HepG2 (cell line): ENCODE measurements at regions not wholly inside any gene's neighbourhood (a gene's known extent, or its start where the extent isn't known, plus 50 kb on each side); places are given as distances from the start of the nearest gene placed in this dataset.

ENCODE experiments used
- ATAC-seq: fragments of 200-7000 bp; cut with Tn5 transposase; 3 replicates; pipeline ENCODE4 v1.9.1; 2020; ENCODE audit warnings: mild to moderate bottlenecking, moderate library complexity
- BruUV-seq: library from RNA; stranded (reverse); fragments of 400-500 nt; replicated peaks from 2 replicates; lab custom pipeline; 2021; lab: Mats Ljungman, UMichigan
- CTCF ChIA-PET: fragments of 300-600 bp; formaldehyde crosslinking; extraction: SDS; loops from one replicate; lab custom pipeline; 2021; ENCODE audit warnings: low total read pairs, inconsistent platforms, low intra/inter-chr PET ratio; lab: Yijun Ruan, JAX
- POLR2A ChIA-PET: fragments of 350-600 bp; sonication (Branson Sonifier 250); formaldehyde crosslinking; loops from one replicate; lab custom pipeline; 2020; ENCODE audit warnings: antibody characterized with exemption, inconsistent platforms; lab: Yijun Ruan, JAX
- DNase-seq: peaks from one replicate; pipeline ENCODE4 v3.0.0-alpha.2; 2015; ENCODE audit warnings: low spot score
- FAIRE-seq: peaks from 3 replicates; lab custom pipeline; 2011; peaks lifted over from hg19 to GRCh38; lab: Jason Lieb, UNC
- H2AFZ ChIP-seq: one replicate; pipeline ENCODE4 v1.6.1; 2011; ENCODE audit warnings: low read length, inconsistent platforms
- H3K27ac ChIP-seq: fragments of 300-600 bp; 3 replicates; pipeline ENCODE4 v1.8.0; 2011; ENCODE audit warnings: mixed run types, mild to moderate bottlenecking, mixed read lengths, low read length, inconsistent platforms; ENCODE audit not compliant: insufficient read depth; ENCODE audit errors: extremely low read length
- H3K27me3 ChIP-seq, 2 experiments: fragments of 200-600 bp in 1 of 2; 2 replicates in 1 of 2; 3 replicates in 1 of 2; pipeline versions ENCODE4 v1.6.0 to v1.8.0; 2011; ENCODE audit warnings: low read length in 2 of 2, mild to moderate bottlenecking in 2 of 2, moderate library complexity in 2 of 2, inconsistent platforms in 1 of 2; ENCODE audit not compliant: insufficient read depth in 2 of 2, control insufficient read depth in 1 of 2
- H3K36me3 ChIP-seq, 2 experiments: fragments of 200-600 bp in 1 of 2; replicated peaks in 1 of 2; 2 replicates in 1 of 2; 3 replicates in 1 of 2; pipeline versions ENCODE4 v1.5.1 to v1.8.0; 2011; ENCODE audit warnings: low read length in 2 of 2, inconsistent platforms in 1 of 2; ENCODE audit not compliant: insufficient read depth in 2 of 2, control insufficient read depth in 1 of 2
- H3K4me1 ChIP-seq: 2 replicates; pipeline ENCODE4 v1.5.1; 2012; ENCODE audit warnings: low read length, inconsistent platforms; ENCODE audit not compliant: insufficient read depth
- H3K4me2 ChIP-seq: 2 replicates; pipeline ENCODE4 v1.6.0; 2011; ENCODE audit warnings: low read depth, low read length, inconsistent platforms
- H3K4me3 ChIP-seq, 3 experiments: fragments of 200-600 bp in 1 of 3; sonication (generic), shearing (Covaris generic) in 1 of 3; replicated peaks in 1 of 3; 2 replicates each; pipeline ENCODE4 v1.5.1; 2011 to 2016; ENCODE audit warnings: low read length in 3 of 3, inconsistent platforms in 2 of 3, low read depth in 2 of 3, mild to moderate bottlenecking in 2 of 3, control low read depth in 1 of 3, mixed read lengths in 1 of 3; ENCODE audit not compliant: insufficient read depth in 1 of 3
- H3K79me2 ChIP-seq: one replicate; pipeline ENCODE4 v1.6.1; 2011; ENCODE audit warnings: low read length, inconsistent platforms; ENCODE audit not compliant: insufficient read depth
- H3K9ac ChIP-seq: 2 replicates; pipeline ENCODE4 v1.6.0; 2011; ENCODE audit warnings: mild to moderate bottlenecking, low read depth, low read length, inconsistent platforms; ENCODE audit not compliant: insufficient read depth
- H3K9me3 ChIP-seq: 2 replicates; pipeline ENCODE4 v1.5.1; 2012; ENCODE audit warnings: mild to moderate bottlenecking, low read length
- H4K20me1 ChIP-seq: 2 replicates; pipeline ENCODE4 v1.6.0; 2011; ENCODE audit warnings: inconsistent platforms, mild to moderate bottlenecking, low read length, moderate library complexity; ENCODE audit not compliant: insufficient read depth
- ATF7-NPFF ChIP-seq: sonication (generic); formaldehyde crosslinking; IDR thresholded peaks from 2 replicates; pipeline ENCODE4 v1.8.1; 2023; ENCODE audit warnings: mild to moderate bottlenecking, low read depth, missing genetic modification reagents, moderate library complexity
- BCL6 ChIP-seq: IDR thresholded peaks from 2 replicates; pipeline ENCODE4 v1.6.1; 2016; ENCODE audit warnings: missing genetic modification reagents, missing compliant biosample characterization
- PAF1 ChIP-seq: IDR thresholded peaks from 2 replicates; pipeline ENCODE4 v1.6.1; 2016; ENCODE audit warnings: missing genetic modification reagents, missing compliant biosample characterization
- RBM22 ChIP-seq: fragments of 200-400 bp; formaldehyde crosslinking; optimal IDR thresholded peaks from 2 replicates; pipeline ENCODE3; 2017; ENCODE audit warnings: mild to moderate bottlenecking, low read length, moderate library complexity
- RFX5 ChIP-seq: IDR thresholded peaks from 2 replicates; pipeline ENCODE4 v1.6.1; 2011; ENCODE audit warnings: low read depth, low read length, improper control_type of control experiment
- TBL1XR1 ChIP-seq: fragments of 150-350 bp; IDR thresholded peaks from 2 replicates; pipeline ENCODE4 v1.6.1; 2014; ENCODE audit warnings: borderline replicate concordance, low read length; ENCODE audit not compliant: partially characterized antibody
- U2AF1 ChIP-seq: fragments of 200-400 bp; formaldehyde crosslinking; optimal IDR thresholded peaks from 2 replicates; pipeline ENCODE3; 2017; ENCODE audit warnings: mild to moderate bottlenecking, low read depth, low read length
- XRCC5 ChIP-seq: fragments of 200-400 bp; formaldehyde crosslinking; optimal IDR thresholded peaks from 2 replicates; pipeline ENCODE3; 2017; ENCODE audit warnings: mild to moderate bottlenecking, low read length
- YY1 ChIP-seq: IDR thresholded peaks from 2 replicates; pipeline ENCODE4 v1.6.1; 2011; ENCODE audit warnings: low read length, low read depth, moderate library complexity, mild to moderate bottlenecking; ENCODE audit not compliant: insufficient read depth, insufficient replicate concordance
- ZFP37 ChIP-seq: sonication (generic); formaldehyde crosslinking; IDR thresholded peaks from 2 replicates; pipeline ENCODE4 v1.4.0; 2020; ENCODE audit warnings: missing genetic modification reagents, borderline replicate concordance
- ZMYM4 ChIP-seq: sonication (generic); formaldehyde crosslinking; IDR thresholded peaks from 2 replicates; pipeline ENCODE4 v1.8.1; 2023; ENCODE audit warnings: mild to moderate bottlenecking, missing genetic modification reagents
- ZNF263 ChIP-seq: sonication (generic); formaldehyde crosslinking; IDR thresholded peaks from 2 replicates; pipeline ENCODE4 v1.4.0; 2020; ENCODE audit warnings: missing genetic modification reagents
- ZNF441 ChIP-seq: sonication (generic); formaldehyde crosslinking; IDR thresholded peaks from 2 replicates; pipeline ENCODE4 v1.7.0; 2021; ENCODE audit warnings: missing genetic modification reagents, borderline replicate concordance
- ZNF547 ChIP-seq: sonication (generic); formaldehyde crosslinking; IDR thresholded peaks from 2 replicates; pipeline ENCODE4 v1.5.1; 2020; ENCODE audit warnings: mild to moderate bottlenecking, missing genetic modification reagents
- ZNF564 ChIP-seq: sonication (generic); formaldehyde crosslinking; IDR thresholded peaks from 2 replicates; pipeline ENCODE4 v1.8.1; 2023; ENCODE audit warnings: mild to moderate bottlenecking, missing genetic modification reagents
- ZNF816 ChIP-seq: sonication (generic); formaldehyde crosslinking; IDR thresholded peaks from 2 replicates; pipeline ENCODE4 v1.8.0; 2022; ENCODE audit warnings: missing genetic modification reagents, mild to moderate bottlenecking, borderline replicate concordance
- WGBS: methylation state at CpG from one replicate; pipeline ENCODE4 v1.1.6; 2017; ENCODE audit warnings: low lambda C conversion rate; 5-methylcytosine and 5-hydroxymethylcytosine counted together
- in situ Hi-C: cut with HindIII; loops from 2 replicates; pipeline ENCODE4 v1.10.0; 2017; ENCODE audit warnings: low pct_unique_long_range_greater_than_20kb; ENCODE audit not compliant: extremely low pct_ligation_motif_present
- intact Hi-C: fragments of 100-400 bp; cut with micrococcal nuclease; formaldehyde crosslinking; loops from one replicate; pipeline ENCODE4 v1.10.0; 2022; ENCODE audit not compliant: unreplicated experiment
- TF ChIP-seq, protein P1 (sequence below): IDR thresholded peaks from 2 replicates; pipeline ENCODE4 v1.6.1; 2016; ENCODE audit warnings: missing genetic modification reagents, missing compliant biosample characterization

DNA sequence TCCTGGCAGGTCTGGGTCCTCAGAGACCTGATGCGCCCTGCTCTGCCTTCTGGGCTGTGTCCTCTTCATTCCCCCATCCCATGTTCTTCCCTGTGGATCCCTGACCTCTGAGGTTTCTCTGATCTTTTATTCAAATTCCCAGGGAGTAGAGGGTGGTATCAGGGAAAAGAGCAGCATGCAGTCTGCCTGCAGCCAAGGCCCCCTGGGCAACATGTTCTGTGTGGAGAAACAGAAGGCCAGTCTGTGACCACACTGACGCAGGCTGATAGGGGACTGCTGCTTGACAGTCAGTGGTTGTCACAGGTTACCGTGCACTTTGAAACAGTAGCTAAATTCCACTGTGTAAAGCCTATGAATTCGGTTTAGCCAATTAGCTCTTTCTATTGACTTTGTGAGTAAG is 156.6 kb upstream of the IRX2 start:
- in situ Hi-C loops = no loop called here
- Histone ChIP-seq H3K9me3 (no peaks in the 10 kb centered on the region), H3K4me2 (no peak overlapping the region), H3K79me2 (no peaks in the 10 kb centered on the region), H3K4me3 (no peak overlapping the region), H2AFZ (no peak overlapping the region), H3K4me1 (no peaks in the 10 kb centered on the region), H3K9ac (no peak overlapping the region), H3K27me3 (no peaks in the 10 kb centered on the region), H3K36me3 (no peaks in the 10 kb centered on the region), H3K27ac (no peak overlapping the region), H4K20me1 (no peaks in the 10 kb centered on the region)
- DNase-seq (no peak), ATAC-seq (no peak), FAIRE-seq (no peak)
- ChIA-PET POLR2A (no interaction called here), CTCF (no interaction called here)
- TF ChIP-seq ZNF441 (CRISPR knock-in tag) (no peak), YY1 (no peak), RBM22 (no peak), RFX5 (no peak), ZNF564 (CRISPR knock-in tag) (no peak), ZNF263 (no peak), ATF7-NPFF (CRISPR knock-in tag) (no peak), ZFP37 (CRISPR knock-in tag) (no peak), PAF1 (CRISPR knock-in tag) (no peak), TBL1XR1 (no peak), ZNF816 (CRISPR knock-in tag) (no peak), XRCC5 (no peak), ZNF547 (CRISPR knock-in tag) (no peak), ZMYM4 (CRISPR knock-in tag) (no peak), BCL6 (CRISPR knock-in tag) (no peak), U2AF1 (no peak)
- TF ChIP-seq, protein P1, sequence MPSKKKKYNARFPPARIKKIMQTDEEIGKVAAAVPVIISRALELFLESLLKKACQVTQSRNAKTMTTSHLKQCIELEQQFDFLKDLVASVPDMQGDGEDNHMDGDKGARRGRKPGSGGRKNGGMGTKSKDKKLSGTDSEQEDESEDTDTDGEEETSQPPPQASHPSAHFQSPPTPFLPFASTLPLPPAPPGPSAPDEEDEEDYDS = no peak
- intact Hi-C loops = no loop called here
- BruUV-seq = no TSS peak
- 4% methylated on average over 4 of the region's 4 CpGs for WGBS
